Esophagus mucosa (tissue), 1 donor: ENCODE measurements at regions not wholly inside any gene's neighbourhood (a gene's known extent, or its start where the extent isn't known, plus 50 kb on each side); places are given as distances from the start of the nearest gene placed in this dataset.
"Not testable (repeated sequence)": the region's sequence is repeated elsewhere in the genome, so short reads cannot be mapped to it uniquely, and the experiment has no call there.

Experiments
- ATAC-seq: fragments of 200-7000 bp; cut with Tn5 transposase; one replicate; pipeline ENCODE4 v1.9.1; 2020
- donor health status: DM: yes; HTN: yes; CAD: no.

- ATAC-seq, result no peak
Measured at GRCh38 chr12:115810122-115810901, 467.2 kb downstream of the MED13L start.

- no peak for ATAC-seq
Measured at GRCh38 chr12:115806000-115806399, 471.5 kb downstream of the MED13L start.

- ATAC-seq, result no peak
Measured at GRCh38 chr12:115802767-115803166, 474.7 kb downstream of the MED13L start.

GRCh38 chr12:115801871-115802270 lies 475.6 kb downstream of the MED13L start:
- no peak for ATAC-seq

- no peak for ATAC-seq
Measured at GRCh38 chr12:115799610-115800009, 477.9 kb downstream of the MED13L start.

- no peak for ATAC-seq
Measured at GRCh38 chr12:115798309-115798917, 479.1 kb downstream of the MED13L start.

- no peak for ATAC-seq
Measured at GRCh38 chr12:115794659-115795081, 482.8 kb downstream of the MED13L start.

GRCh38 chr12:115791331-115791730 lies 486.2 kb downstream of the MED13L start:
- ATAC-seq, result no peak

GRCh38 chr12:115790526-115790925 lies 487.0 kb downstream of the MED13L start:
- ATAC-seq, result no peak

GRCh38 chr12:115786490-115786889 lies 491.0 kb downstream of the MED13L start:
- not testable (repeated sequence) for ATAC-seq

- ATAC-seq, result no peak
Measured at GRCh38 chr12:115785548-115785947, 491.9 kb downstream of the MED13L start.

GRCh38 chr12:115776399-115776798 lies 501.1 kb downstream of the MED13L start:
- ATAC-seq, result no peak

GRCh38 chr12:115774148-115774895 lies 503.2 kb downstream of the MED13L start:
- no peak for ATAC-seq

GRCh38 chr12:115771601-115772000 lies 505.9 kb downstream of the MED13L start:
- ATAC-seq, result no peak

GRCh38 chr12:115771065-115771464 lies 506.4 kb downstream of the MED13L start:
- no peak for ATAC-seq

- no peak for ATAC-seq
Measured at GRCh38 chr12:115770643-115771042, 506.9 kb downstream of the MED13L start.

- ATAC-seq, result no peak
Measured at GRCh38 chr12:115767916-115768315, 509.6 kb downstream of the MED13L start.

- ATAC-seq, result no peak
Measured at GRCh38 chr12:115763982-115764621, 513.4 kb downstream of the MED13L start.

GRCh38 chr12:115763376-115763775 lies 514.1 kb downstream of the MED13L start:
- ATAC-seq, result no peak

- no peak for ATAC-seq
Measured at GRCh38 chr12:115762936-115763335, 514.6 kb downstream of the MED13L start.

- no peak for ATAC-seq
Measured at GRCh38 chr12:115761784-115762183, 515.7 kb downstream of the MED13L start.

- ATAC-seq, result no peak
Measured at GRCh38 chr12:115760231-115760630, 517.3 kb downstream of the MED13L start.
